ENCODE measurements at regions not wholly inside any gene's neighbourhood (a gene's known extent, or its start where the extent isn't known, plus 50 kb on each side); places are given as distances from the start of the nearest gene placed in this dataset.

GRCh38 chr18:10114717-10115463 is 201.1 kb downstream of the VAPA start:
- TF ChIP-seq EZH2 (optimal IDR thresholded peaks at IDR 0.05; ENCODE audit: low read depth, low read length) (no peak), CTCF (IDR thresholded peaks at IDR 0.05; ENCODE audit: low read length) (no peak)

Measured in MM.1S (cell line).